DND-41 (cell line): ENCODE measurements at regions not wholly inside any gene's neighbourhood (a gene's known extent, or its start where the extent isn't known, plus 50 kb on each side); places are given as distances from the start of the nearest gene placed in this dataset.

Experiments
- CTCF ChIP-seq: IDR thresholded peaks from 2 replicates; pipeline ENCODE4 v1.5.1; 2012; ENCODE audit warnings: borderline replicate concordance, low read length, moderate library complexity, mild to moderate bottlenecking; ENCODE audit not compliant: poor library complexity, severe bottlenecking; ENCODE audit errors: extremely low read depth
- EZH2 ChIP-seq: IDR thresholded peaks from 3 replicates; pipeline ENCODE4 v1.6.1; 2012; ENCODE audit warnings: borderline replicate concordance, low read depth, mild to moderate bottlenecking, moderate library complexity, low read length, inconsistent platforms; ENCODE audit not compliant: severe bottlenecking

- TF ChIP-seq CTCF (no peak), EZH2 (no peak)
Measured at GRCh38 chr12:65690477-65690876, 133.8 kb upstream of the HMGA2 start.
